ENCODE measurements at regions not wholly inside any gene's neighbourhood (a gene's known extent, or its start where the extent isn't known, plus 50 kb on each side); places are given as distances from the start of the nearest gene placed in this dataset.

DNA sequence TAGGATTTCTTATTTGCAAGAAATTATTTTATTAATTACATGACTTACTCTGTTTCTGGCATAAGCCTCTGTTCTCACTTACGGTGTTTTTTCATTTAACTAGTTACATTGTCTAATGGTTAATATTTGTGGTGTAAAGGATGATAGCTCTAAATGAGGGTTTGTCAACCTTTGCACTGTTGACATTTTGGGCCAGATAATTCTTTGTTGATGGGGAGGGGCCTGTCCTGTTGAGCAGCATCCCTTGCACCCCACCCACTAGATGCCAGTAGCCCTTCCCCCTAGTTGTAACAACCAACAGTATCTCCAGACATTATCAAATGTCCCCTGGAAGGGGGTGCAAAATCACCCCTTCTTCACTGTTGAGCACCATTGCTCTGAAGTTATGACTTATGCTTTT, 83.6 kb upstream of the SLC44A3 start:
- TF ChIP-seq, protein P1, sequence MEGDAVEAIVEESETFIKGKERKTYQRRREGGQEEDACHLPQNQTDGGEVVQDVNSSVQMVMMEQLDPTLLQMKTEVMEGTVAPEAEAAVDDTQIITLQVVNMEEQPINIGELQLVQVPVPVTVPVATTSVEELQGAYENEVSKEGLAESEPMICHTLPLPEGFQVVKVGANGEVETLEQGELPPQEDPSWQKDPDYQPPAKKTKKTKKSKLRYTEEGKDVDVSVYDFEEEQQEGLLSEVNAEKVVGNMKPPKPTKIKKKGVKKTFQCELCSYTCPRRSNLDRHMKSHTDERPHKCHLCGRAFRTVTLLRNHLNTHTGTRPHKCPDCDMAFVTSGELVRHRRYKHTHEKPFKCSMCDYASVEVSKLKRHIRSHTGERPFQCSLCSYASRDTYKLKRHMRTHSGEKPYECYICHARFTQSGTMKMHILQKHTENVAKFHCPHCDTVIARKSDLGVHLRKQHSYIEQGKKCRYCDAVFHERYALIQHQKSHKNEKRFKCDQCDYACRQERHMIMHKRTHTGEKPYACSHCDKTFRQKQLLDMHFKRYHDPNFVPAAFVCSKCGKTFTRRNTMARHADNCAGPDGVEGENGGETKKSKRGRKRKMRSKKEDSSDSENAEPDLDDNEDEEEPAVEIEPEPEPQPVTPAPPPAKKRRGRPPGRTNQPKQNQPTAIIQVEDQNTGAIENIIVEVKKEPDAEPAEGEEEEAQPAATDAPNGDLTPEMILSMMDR (conservative IDR thresholded peaks at IDR 0.05; ENCODE audit: low read length), result no peak
- TF ChIP-seq EZH2phosphoT487 (IDR thresholded peaks at IDR 0.05; ENCODE audit: borderline replicate concordance), result no peak
